Lower leg skin (tissue), 4 donors: ENCODE measurements at regions not wholly inside any gene's neighbourhood (a gene's known extent, or its start where the extent isn't known, plus 50 kb on each side); places are given as distances from the start of the nearest gene placed in this dataset.
"Not testable (repeated sequence)": the region's sequence is repeated elsewhere in the genome, so short reads cannot be mapped to it uniquely, and the experiment has no call there.

Experiments
- DNase-seq, 2 donors: peaks; one replicate each; pipeline ENCODE4 v3.0.0-alpha.2; 2019; ENCODE audit warnings: low spot score in 2 of 2
- H3K4me3 ChIP-seq: fragments of 200-600 bp; sonication (generic); 2 replicates; pipeline ENCODE4 v1.5.1; 2017; ENCODE audit warnings: mild to moderate bottlenecking, low read depth; ENCODE audit not compliant: poor library complexity, severe bottlenecking
- CTCF ChIP-seq, 3 donors: fragments of 450-650 bp; IDR thresholded peaks; one replicate each; pipeline ENCODE4 v1.5.1; 2016; ENCODE audit warnings: antibody characterized with exemption in 3 of 3, mild to moderate bottlenecking in 3 of 3, moderate library complexity in 2 of 3
- POLR2A ChIP-seq, 2 donors: fragments of 450-650 bp; IDR thresholded peaks; one replicate each; pipeline ENCODE4 v1.6.1; 2016 to 2017; ENCODE audit warnings: antibody characterized with exemption in 2 of 2, mild to moderate bottlenecking in 1 of 2, moderate library complexity in 1 of 2
- WGBS, 2 donors: methylation state at CpG; one replicate each; pipeline ENCODE4 v1.1.5; 2018; 5-methylcytosine and 5-hydroxymethylcytosine counted together
- intact Hi-C: fragments of 100-400 bp; cut with DNase I; formaldehyde crosslinking; loops from one replicate; pipeline ENCODE4 v1.15.0; 2023; ENCODE audit warnings: low total_unique reads

GRCh38 chr9:89695441-89695891, 90.7 kb downstream of the GADD45G start:
- no peak overlapping the region for H3K4me3 ChIP-seq
- intact Hi-C loops, result no loop called here
- no peak for DNase-seq
- WGBS, 2 donors, result 85 to 90% methylated on average over 5 of the region's 5 CpGs
- TF ChIP-seq POLR2A (IDR thresholded peaks at IDR 0.05), result no peak
- no peak for TF ChIP-seq CTCF (IDR thresholded peaks at IDR 0.05)

DNA sequence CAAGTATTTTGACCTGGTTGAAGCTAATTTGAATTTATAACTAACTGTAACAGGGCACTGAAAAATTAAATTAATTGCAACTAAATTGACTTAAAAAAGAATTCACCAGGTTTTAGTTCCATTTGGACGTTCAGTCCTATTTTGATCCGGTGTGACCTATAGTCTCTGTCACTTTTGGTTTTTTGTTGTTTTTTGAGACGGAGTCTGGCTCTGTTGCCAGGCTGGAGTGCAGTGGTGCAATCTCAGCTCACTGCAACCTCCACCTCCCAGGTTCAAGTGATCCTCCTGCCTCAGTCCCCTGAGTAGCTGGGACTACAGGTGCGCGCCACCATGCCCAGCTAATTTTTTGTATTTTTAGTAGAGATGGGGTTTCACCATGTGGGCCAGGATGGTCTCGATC, 91.2 kb downstream of the GADD45G start:
- H3K4me3 ChIP-seq, intact Hi-C loops, DNase-seq: not testable (repeated sequence)
- 93 to 97% methylated on average over 6 of the region's 6 CpGs for WGBS, 2 donors

- DNase-seq, result no peak
Observed at GRCh38 chr9:89696780-89697179, 92.0 kb downstream of the GADD45G start.

DNA sequence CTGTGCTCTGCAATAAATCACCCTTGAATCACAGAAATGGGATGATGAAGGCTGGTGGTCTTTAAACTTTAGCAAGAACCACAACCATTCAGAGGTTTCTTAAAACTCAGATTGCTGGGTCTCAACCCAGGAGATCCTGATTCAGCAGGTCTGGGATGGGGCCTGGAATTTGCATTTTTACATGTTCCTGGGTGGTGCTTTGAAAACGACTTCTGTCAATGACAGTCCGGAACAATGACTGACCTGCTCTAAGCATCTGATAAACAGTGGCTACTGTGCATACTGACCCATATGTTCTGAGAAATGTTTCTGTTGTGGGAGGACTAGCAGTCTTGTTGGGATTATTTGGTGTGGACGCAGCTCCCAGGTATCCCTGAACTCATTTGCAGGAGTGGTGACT, 92.7 kb downstream of the GADD45G start:
- TF ChIP-seq CTCF (IDR thresholded peaks at IDR 0.05), result no peak
- TF ChIP-seq POLR2A (IDR thresholded peaks at IDR 0.05), result no peak
- no peak for DNase-seq
- WGBS, 2 donors, result 89 to 96% methylated on average over 3 of the region's 3 CpGs
- intact Hi-C loops, result no loop called here
- no peak overlapping the region for H3K4me3 ChIP-seq

More at GRCh38 chr9:89696780-89697179, 92.0 kb downstream of the GADD45G start:
- intact Hi-C loops, result no loop called here
- no peak for TF ChIP-seq CTCF (IDR thresholded peaks at IDR 0.05)
- no peak overlapping the region for H3K4me3 ChIP-seq
- 93 to 100% methylated on average over 2 of the region's 2 CpGs for WGBS, 2 donors

DNA sequence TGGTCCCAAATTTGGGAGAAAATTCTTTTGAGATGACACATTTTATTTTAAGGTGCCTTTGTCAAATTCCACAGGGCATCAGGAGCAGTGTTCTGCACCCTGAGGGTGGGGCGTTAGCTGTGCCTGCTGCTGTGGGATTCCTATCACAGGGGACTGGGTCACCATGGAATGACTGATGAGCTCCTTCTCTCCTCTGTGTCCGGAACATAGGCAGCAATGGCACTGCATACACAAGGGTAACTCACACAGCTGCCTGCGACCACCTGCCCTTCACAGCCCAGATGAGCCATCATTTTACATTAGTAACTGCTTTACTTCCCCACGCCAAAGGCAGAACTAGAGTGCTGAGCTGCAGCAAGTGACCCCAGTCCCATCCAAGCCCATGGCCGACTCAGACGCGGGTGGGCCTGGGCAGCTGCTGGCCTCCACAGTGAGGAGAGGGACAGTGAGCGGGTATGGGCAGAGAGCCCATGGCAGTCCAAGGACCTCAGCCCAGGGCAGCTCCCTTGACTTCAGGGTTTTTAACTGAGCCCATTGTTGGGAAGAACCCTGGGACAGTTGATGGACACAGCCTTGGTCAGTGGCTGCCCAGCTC, 93.7 kb downstream of the GADD45G start:
- intact Hi-C loops, result no loop called here
- no peak for DNase-seq
- H3K4me3 ChIP-seq, result no peak overlapping the region
- no peak for TF ChIP-seq POLR2A (IDR thresholded peaks at IDR 0.05)
- no peak for TF ChIP-seq CTCF (IDR thresholded peaks at IDR 0.05)
- WGBS, 2 donors, result 84 to 99% methylated on average over 8 of the region's 8 CpGs

GRCh38 chr9:89699646-89700045, 94.8 kb downstream of the GADD45G start:
- DNase-seq, result no peak
- intact Hi-C loops, result no loop called here
- no peak for TF ChIP-seq POLR2A (IDR thresholded peaks at IDR 0.05)
- no peak for TF ChIP-seq CTCF (IDR thresholded peaks at IDR 0.05)
- H3K4me3 ChIP-seq, result no peak overlapping the region
- 94% methylated on average over 11 of the region's 11 CpGs for WGBS, 2 donors
